GM21576 (cell line): ENCODE measurements at regions not wholly inside any gene's neighbourhood (a gene's known extent, or its start where the extent isn't known, plus 50 kb on each side); places are given as distances from the start of the nearest gene placed in this dataset.

Experiments
- ATAC-seq: cut with Tn5 transposase; IDR thresholded peaks from one replicate; pipeline ENCODE4 v1.9.1; 2021; ENCODE audit warnings: mild to moderate bottlenecking, moderate library complexity; ENCODE audit not compliant: unreplicated experiment

GRCh38 chr7:131235489-131236317, 92.0 kb upstream of the MKLN1 start:
- ATAC-seq, result no peak

- ATAC-seq, result no peak
These were observed 91.4 kb upstream of the MKLN1 start for GRCh38 chr7:131236318-131236672.

GRCh38 chr7:131238347-131238931, 89.2 kb upstream of the MKLN1 start:
- no peak for ATAC-seq

GRCh38 chr7:131241386-131241785, 86.3 kb upstream of the MKLN1 start:
- no peak for ATAC-seq

- no peak for ATAC-seq
These were observed 85.5 kb upstream of the MKLN1 start for GRCh38 chr7:131242123-131242650.

GRCh38 chr7:131244259-131244852, 83.3 kb upstream of the MKLN1 start:
- ATAC-seq, result no peak

GRCh38 chr7:131249003-131249402, 78.7 kb upstream of the MKLN1 start:
- no peak for ATAC-seq

- ATAC-seq, result no peak
These were observed 78.2 kb upstream of the MKLN1 start for GRCh38 chr7:131249483-131249882.

- no peak for ATAC-seq
These were observed 77.3 kb upstream of the MKLN1 start for GRCh38 chr7:131250331-131250730.

- ATAC-seq, result no peak
These were observed 76.3 kb upstream of the MKLN1 start for GRCh38 chr7:131251371-131251770.

GRCh38 chr7:131252976-131253375, 74.7 kb upstream of the MKLN1 start:
- no peak for ATAC-seq

GRCh38 chr7:131254211-131254610, 73.5 kb upstream of the MKLN1 start:
- ATAC-seq, result no peak

GRCh38 chr7:131255242-131255641, 72.4 kb upstream of the MKLN1 start:
- no peak for ATAC-seq

- ATAC-seq, result no peak
These were observed 66.1 kb upstream of the MKLN1 start for GRCh38 chr7:131261476-131261994.

- ATAC-seq, result no peak
These were observed 62.4 kb upstream of the MKLN1 start for GRCh38 chr7:131265227-131265626.

GRCh38 chr7:131267631-131268030, 60.0 kb upstream of the MKLN1 start:
- no peak for ATAC-seq

GRCh38 chr7:131268906-131269305, 58.8 kb upstream of the MKLN1 start:
- no peak for ATAC-seq

GRCh38 chr7:131272086-131272485, 55.6 kb upstream of the MKLN1 start:
- no peak for ATAC-seq

GRCh38 chr7:131274986-131275385, 52.7 kb upstream of the MKLN1 start:
- no peak for ATAC-seq

- no peak for ATAC-seq
These were observed 51.5 kb upstream of the MKLN1 start for GRCh38 chr7:131276190-131276589.

- ATAC-seq, result no peak
These were observed 50.9 kb upstream of the MKLN1 start for GRCh38 chr7:131276748-131277147.
